HG03442 (cell line): ENCODE measurements at regions not wholly inside any gene's neighbourhood (a gene's known extent, or its start where the extent isn't known, plus 50 kb on each side); places are given as distances from the start of the nearest gene placed in this dataset.

ENCODE experiments used
- ATAC-seq: cut with Tn5 transposase; IDR thresholded peaks from one replicate; pipeline ENCODE4 v1.9.1; 2021; ENCODE audit warnings: mild to moderate bottlenecking, moderate library complexity; ENCODE audit not compliant: unreplicated experiment

- ATAC-seq, result no peak
Observed at GRCh38 chr2:153197402-153198386, 280.9 kb downstream of the RPRM start.

- ATAC-seq, result no peak
Observed at GRCh38 chr2:153196378-153197058, 282.0 kb downstream of the RPRM start.

- no peak for ATAC-seq
Observed at GRCh38 chr2:153195342-153195741, 283.2 kb downstream of the RPRM start.

DNA sequence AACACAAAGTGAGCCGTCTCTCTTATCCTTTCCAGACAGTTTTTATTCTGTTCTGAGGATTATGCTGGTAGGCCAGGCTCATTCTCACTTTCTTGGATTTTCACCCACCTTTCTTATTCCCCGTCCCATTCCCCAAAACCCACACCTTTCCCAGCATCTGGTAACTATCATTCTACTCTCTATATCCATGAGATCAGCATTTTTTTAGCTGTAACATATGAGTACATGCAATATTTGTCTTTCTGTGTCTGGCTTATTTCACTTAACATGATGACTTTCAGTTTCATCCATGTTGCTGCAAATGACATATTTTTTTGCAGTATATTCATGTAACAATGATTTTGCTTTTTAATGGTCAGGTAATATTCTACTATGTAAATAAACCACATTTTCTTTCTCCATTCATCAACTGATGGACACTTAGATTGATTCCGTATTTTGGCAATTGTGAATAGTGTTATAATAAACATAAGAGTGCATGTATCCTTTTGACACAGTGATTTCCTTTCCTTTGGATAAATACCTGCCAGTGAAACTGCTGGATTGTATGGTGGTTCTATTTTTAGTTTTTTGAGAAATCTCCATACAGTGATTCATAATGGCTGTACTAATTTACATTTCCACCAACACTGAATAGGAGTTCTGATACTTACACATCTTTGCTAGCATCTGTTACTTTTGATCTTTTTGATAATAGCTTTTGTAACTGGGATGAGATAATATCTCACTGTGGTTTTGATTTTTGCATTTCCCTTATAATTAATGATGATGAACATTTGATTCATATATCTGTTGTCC, 289.3 kb downstream of the RPRM start:
- no peak for ATAC-seq

DNA sequence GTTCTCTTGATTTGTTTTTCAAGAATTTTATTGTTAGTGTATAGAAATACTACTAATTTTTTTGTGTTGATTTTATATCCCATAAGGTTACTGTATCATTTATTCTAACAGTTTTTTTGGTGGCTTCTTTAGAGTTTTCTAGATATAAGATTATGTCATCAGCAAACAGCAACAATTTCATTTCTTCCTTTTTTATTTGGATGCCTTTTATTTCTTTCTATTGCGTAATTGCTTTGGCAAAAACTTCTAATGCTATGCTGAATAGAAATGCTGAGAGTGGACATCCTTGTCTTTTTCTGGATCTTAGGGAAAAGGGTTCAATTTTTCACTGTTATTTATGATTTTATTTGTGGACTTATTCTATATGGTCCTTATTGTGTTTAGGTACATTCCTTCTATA, 298.8 kb downstream of the RPRM start:
- ATAC-seq, result no peak

DNA sequence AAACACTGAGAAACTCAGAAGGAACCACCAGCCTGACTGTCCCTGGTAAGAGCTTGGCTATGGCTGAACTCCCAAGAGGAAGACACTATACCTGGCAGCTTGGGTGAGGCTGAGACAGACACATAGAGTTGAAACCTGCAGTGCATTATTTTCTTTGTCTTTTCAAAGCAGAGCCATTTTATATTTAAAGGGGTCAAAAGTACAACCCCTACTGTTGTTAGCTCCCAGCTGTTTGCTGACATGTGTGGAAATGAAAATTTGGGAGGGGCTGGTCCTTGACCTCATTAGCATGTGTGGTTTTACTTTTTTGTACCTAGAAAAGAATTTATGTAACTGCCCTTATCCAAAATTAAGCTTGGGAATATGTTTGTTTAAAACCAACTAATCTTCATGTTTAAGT, 309.0 kb downstream of the RPRM start:
- ATAC-seq, result no peak

DNA sequence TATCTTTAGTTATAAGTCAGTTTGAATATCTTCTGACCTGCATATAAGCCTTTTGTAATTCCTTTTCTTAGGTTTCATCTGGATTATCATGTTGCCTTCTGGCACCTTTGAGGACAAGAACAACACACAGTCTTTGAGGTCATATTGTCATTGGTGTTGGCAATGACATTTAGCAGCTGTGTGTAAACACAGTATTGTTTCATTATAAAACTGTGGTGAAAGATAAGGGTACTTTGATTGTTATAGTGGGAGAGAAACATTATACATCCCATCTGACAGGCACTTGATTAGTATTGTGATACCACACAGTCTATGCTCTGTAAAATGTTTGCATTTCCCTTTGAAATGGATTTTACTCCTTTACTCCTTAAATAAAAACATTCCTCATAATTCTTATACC, 313.5 kb downstream of the RPRM start:
- ATAC-seq, result no peak

GRCh38 chr2:153163055-153163454, 315.5 kb downstream of the RPRM start:
- ATAC-seq, result no peak

DNA sequence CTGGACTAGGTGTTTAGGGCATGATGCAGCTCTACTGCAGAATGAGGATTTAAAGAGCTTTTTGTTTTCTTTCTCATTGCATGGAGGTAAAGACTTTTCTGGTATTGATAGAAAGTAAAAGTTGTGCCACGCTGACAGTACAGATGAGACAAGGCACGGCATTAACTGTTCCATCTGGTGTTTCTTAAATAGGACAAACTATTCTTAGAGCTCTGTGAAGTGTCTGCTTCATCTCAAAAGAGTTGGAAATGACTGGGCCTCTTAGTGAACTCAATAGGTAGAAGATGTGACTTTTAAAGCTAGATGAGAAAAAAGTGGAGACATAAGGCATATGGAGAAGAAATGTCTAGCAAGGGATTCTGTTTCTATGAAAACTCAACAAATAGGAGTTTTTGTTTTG, 321.8 kb downstream of the RPRM start:
- ATAC-seq, result no peak

DNA sequence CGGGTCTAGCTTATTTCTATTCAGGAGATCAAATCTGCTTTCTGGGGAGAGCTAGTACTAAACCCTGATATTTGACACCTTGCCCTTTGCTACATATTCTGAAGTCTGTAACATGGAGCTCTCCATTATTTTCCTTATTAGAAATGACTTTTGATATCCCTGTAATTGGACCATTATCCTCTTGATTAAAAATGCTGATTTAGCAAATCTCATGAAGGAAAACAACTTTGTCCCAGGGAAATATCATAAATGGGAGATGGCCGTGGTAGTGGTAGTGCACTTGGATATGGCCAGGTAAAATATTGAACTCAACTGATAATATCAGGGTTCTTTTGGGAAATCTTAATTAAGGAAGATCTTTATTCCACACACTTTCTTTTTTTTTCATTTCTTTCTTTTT, 326.5 kb downstream of the RPRM start:
- no peak for ATAC-seq

GRCh38 chr2:153145470-153145978, 333.0 kb downstream of the RPRM start:
- ATAC-seq, result no peak

GRCh38 chr2:153143540-153143939, 335.0 kb downstream of the RPRM start:
- ATAC-seq, result no peak

- no peak for ATAC-seq
Observed at GRCh38 chr2:153140498-153140897, 338.1 kb downstream of the RPRM start.

DNA sequence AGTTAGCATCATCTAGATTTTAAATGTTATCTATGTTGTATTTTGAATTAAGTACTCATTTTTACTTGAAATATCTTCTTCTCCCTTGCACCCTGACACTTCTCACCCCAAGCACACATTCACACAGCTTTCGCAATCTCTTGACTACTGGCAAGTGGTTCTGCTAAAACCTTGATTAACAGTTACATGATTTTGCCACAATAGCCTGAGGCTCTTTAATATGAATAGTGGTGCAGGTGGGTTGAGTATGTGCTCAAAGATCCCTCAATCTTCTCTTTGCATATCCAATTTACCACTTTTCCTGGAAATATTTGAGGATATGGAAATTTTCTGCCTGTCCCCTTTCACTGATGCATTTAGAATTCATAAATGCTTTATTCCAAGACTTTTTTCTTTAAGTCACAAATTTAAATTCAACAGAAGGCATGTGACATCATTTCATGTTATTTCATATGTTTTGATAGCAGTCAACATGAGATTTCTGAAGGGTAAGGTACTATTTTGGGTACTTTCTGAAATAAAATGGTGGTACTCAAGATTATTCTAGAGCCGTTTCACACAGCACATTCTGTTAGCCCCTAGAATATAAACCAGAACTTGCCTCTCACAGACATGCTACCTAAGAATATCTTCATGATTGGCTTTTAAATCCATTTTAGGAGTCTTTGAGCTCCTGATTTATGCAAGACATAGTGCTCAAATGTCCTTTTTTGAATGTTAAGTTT, 339.7 kb downstream of the RPRM start:
- no peak for ATAC-seq

DNA sequence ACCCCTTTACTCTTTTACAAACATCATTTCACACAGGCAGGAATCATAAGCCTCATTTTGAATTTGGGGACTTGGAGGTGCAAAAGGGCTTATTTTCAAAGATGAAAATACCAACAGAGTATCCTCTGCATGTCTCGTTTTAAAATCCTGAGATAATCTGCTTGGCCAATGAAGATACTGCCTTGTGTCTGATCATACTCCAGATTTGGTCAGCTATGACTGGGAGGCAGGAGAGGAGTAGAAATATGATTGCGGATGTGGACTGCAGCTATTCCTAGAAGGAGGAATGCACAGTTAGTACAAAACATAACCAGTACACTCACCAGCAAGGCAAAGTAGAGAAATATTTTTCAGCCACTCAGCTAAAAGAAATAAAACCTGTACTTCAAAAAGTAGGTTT, 342.3 kb downstream of the RPRM start:
- no peak for ATAC-seq

- ATAC-seq, result no peak
Observed at GRCh38 chr2:153134725-153135124, 343.8 kb downstream of the RPRM start.

DNA sequence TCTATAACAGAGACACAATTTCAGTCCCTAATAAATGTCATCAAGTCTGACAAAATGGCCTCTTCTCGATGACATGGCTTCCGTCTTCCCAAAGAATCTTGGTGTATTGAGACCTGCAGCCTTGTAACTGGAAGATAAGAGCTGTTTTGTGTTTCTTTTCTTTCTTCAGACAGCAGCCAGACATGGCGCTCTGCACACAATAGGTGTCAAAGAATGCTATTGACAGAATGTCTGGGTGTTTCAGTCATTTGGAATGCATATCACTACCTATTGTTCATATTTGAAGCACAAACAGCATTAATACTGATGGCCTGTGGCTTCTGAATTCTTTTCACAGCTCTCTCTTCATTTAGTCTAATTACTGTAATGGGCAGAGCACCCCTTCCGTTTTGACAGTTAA, 344.8 kb downstream of the RPRM start:
- no peak for ATAC-seq

DNA sequence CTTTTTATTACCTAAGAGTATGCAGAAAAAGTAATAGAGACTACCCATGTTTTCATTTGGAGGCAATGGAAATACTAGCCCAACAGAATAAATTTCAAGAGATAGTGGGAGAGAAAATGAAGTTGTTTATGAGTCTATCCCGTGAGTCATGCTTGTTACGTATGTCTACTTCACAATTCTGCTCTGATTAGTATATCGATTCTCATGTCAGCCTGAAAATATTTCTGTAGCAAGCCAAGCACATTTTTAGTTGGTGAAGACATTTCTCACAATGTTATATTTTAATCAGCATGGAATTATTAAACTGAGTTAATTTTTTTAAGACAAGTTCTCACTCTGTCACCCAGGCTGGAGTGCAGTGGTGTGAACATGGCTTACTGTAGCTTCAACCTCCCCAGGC, 346.1 kb downstream of the RPRM start:
- ATAC-seq, result no peak

DNA sequence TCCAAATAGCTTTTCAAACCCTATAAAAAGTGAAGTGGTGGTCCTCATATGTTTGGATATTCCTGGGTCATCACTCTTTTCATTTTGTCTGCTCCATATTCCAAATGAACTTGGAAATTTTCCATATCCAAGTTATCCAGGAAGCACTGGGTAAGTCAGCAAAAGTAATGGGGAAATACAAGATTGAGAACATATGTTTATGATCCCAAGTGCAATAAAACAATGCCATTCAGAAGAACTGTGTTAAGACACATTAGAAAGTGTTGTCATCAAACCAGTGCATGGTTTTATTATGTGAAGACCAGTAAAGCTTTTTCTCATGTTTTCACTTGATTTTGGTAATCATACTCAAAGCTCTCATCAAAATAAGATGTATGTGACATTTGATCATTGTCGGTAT, 363.4 kb downstream of the RPRM start:
- no peak for ATAC-seq

- no peak for ATAC-seq
Observed at GRCh38 chr2:153110486-153110885, 368.1 kb downstream of the RPRM start.

DNA sequence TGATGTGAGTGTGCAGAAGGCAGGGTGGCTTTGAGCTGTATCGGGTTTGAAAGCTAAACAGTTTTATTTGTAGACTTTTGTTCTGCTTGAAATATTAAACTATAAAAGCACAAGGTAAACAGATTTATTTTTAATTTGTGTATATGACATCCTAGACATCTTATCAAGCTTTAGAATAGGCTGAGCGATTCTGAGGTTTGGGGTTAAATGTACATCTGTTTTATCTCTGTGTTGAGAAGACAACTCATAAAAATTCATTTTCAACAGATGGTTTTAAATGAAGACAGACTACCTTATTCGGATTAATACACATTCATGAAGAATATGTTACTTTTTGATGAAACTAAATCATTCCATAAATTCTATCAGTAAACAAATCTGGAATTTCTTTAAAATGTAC, 368.8 kb downstream of the RPRM start:
- no peak for ATAC-seq
